HEK293 (cell line): ENCODE measurements at regions not wholly inside any gene's neighbourhood (a gene's known extent, or its start where the extent isn't known, plus 50 kb on each side); places are given as distances from the start of the nearest gene placed in this dataset.
A peak's percentile ranks its signal among the peaks of the same experiment; 100 is the strongest.

Experiments used
- CTCF ChIA-PET: fragments of 350-600 bp; formaldehyde crosslinking; extraction: SDS; loops from one replicate; lab custom pipeline; 2021; ENCODE audit warnings: antibody characterized with exemption; lab: Yijun Ruan, JAX
- POLR2A ChIA-PET: fragments of 300-600 bp; formaldehyde crosslinking; extraction: SDS; loops from one replicate; lab custom pipeline; 2020; ENCODE audit warnings: antibody characterized with exemption, inconsistent platforms; lab: Yijun Ruan, JAX
- H3K27ac ChIP-seq: fragments of 200-500 bp; sonication (Bioruptor generic); 2 replicates; pipeline ENCODE4 v1.5.1; 2014; ENCODE audit warnings: low read depth, low read length, control low read depth, inconsistent platforms; ENCODE audit errors: extremely low read depth
- H3K36me3 ChIP-seq, 2 experiments: fragments of 200-500 bp in 1 of 2; sonication (Bioruptor generic) in 1 of 2; 1 replicate in 1 of 2; 2 replicates in 1 of 2; pipeline ENCODE4 v1.5.1; 2014 to 2017; ENCODE audit warnings: inconsistent platforms in 2 of 2, low read length in 2 of 2; ENCODE audit not compliant: control insufficient read depth in 2 of 2, insufficient read depth in 1 of 2
- H3K4me1 ChIP-seq: fragments of 200-500 bp; sonication (Bioruptor generic); 2 replicates; pipeline ENCODE4 v1.5.1; 2014; ENCODE audit warnings: mild to moderate bottlenecking, low read length, inconsistent platforms; ENCODE audit not compliant: control insufficient read depth, insufficient read depth
- H3K4me3 ChIP-seq: 2 replicates; pipeline ENCODE4 v1.5.1; 2011; ENCODE audit warnings: low read depth, mild to moderate bottlenecking, control low read depth, low read length, moderate library complexity
- H3K9me3 ChIP-seq: fragments of 200-500 bp; sonication (Bioruptor generic); 2 replicates; pipeline ENCODE4 v1.5.1; 2014; ENCODE audit warnings: low read depth, low read length, inconsistent platforms; ENCODE audit not compliant: control insufficient read depth, insufficient read depth
- MZF1 ChIP-seq: fragments of 450-650 bp; formaldehyde crosslinking; IDR thresholded peaks from 2 replicates; pipeline ENCODE4 v1.5.1; 2017; ENCODE audit warnings: missing biosample characterization, missing genetic modification characterization, borderline replicate concordance
- PRDM1 ChIP-seq: fragments of 450-650 bp; formaldehyde crosslinking; IDR thresholded peaks from 2 replicates; pipeline ENCODE4; 2016; ENCODE audit warnings: missing biosample characterization, missing genetic modification characterization
- SCRT2 ChIP-seq: fragments of 450-650 bp; formaldehyde crosslinking; IDR thresholded peaks from 2 replicates; pipeline ENCODE4 v1.5.1; 2016; ENCODE audit warnings: missing biosample characterization, missing genetic modification characterization
- ZNF169 ChIP-seq: fragments of 450-650 bp; formaldehyde crosslinking; IDR thresholded peaks from 2 replicates; pipeline ENCODE4 v1.5.1; 2016; ENCODE audit warnings: missing biosample characterization, missing genetic modification characterization
- ZNF184 ChIP-seq: fragments of 450-650 bp; IDR thresholded peaks from 2 replicates; pipeline ENCODE4 v1.5.1; 2018; ENCODE audit warnings: missing biosample characterization, mild to moderate bottlenecking, missing genetic modification characterization
- ZNF19 ChIP-seq: fragments of 450-650 bp; formaldehyde crosslinking; IDR thresholded peaks from 2 replicates; pipeline ENCODE4; 2016; ENCODE audit warnings: missing biosample characterization, missing genetic modification characterization, low read depth
- ZNF221 ChIP-seq: fragments of 450-650 bp; formaldehyde crosslinking; IDR thresholded peaks from 2 replicates; pipeline ENCODE4 v1.5.1; 2017; ENCODE audit warnings: missing biosample characterization, missing genetic modification characterization, borderline replicate concordance
- ZNF239 ChIP-seq: fragments of 450-650 bp; formaldehyde crosslinking; IDR thresholded peaks from 2 replicates; pipeline ENCODE4 v1.5.1; 2016; ENCODE audit warnings: missing biosample characterization, missing genetic modification characterization
- ZNF488 ChIP-seq: fragments of 450-650 bp; formaldehyde crosslinking; IDR thresholded peaks from 2 replicates; pipeline ENCODE4 v1.5.1; 2016; ENCODE audit warnings: missing biosample characterization, missing genetic modification characterization
- ZNF514 ChIP-seq: fragments of 450-650 bp; formaldehyde crosslinking; IDR thresholded peaks from 2 replicates; pipeline ENCODE4 v1.5.1; 2016; ENCODE audit warnings: missing biosample characterization, missing genetic modification characterization
- ZNF555 ChIP-seq: fragments of 450-650 bp; formaldehyde crosslinking; conservative IDR thresholded peaks from 2 replicates; pipeline ENCODE4 v1.5.1; 2017; ENCODE audit warnings: missing biosample characterization, mild to moderate bottlenecking, missing genetic modification characterization, inconsistent platforms
- ZNF596 ChIP-seq: fragments of 450-650 bp; IDR thresholded peaks from 2 replicates; pipeline ENCODE4 v1.5.0; 2018; ENCODE audit warnings: missing biosample characterization, mild to moderate bottlenecking, missing genetic modification characterization, moderate library complexity
- ZNF600 ChIP-seq: fragments of 450-650 bp; formaldehyde crosslinking; IDR thresholded peaks from 2 replicates; pipeline ENCODE4 v1.5.1; 2016; ENCODE audit warnings: missing biosample characterization, missing genetic modification characterization
- ZNF654 ChIP-seq: fragments of 450-650 bp; formaldehyde crosslinking; IDR thresholded peaks from 2 replicates; pipeline ENCODE4 v1.5.1; 2016; ENCODE audit warnings: low read depth, missing biosample characterization, missing genetic modification characterization
- ZNF664 ChIP-seq: fragments of 450-650 bp; formaldehyde crosslinking; IDR thresholded peaks from 2 replicates; pipeline ENCODE4 v1.5.1; 2016; ENCODE audit warnings: missing biosample characterization, missing genetic modification characterization
- ZNF677 ChIP-seq: fragments of 450-650 bp; IDR thresholded peaks from 2 replicates; pipeline ENCODE4 v1.5.0; 2018; ENCODE audit warnings: missing biosample characterization, mild to moderate bottlenecking, missing genetic modification characterization, moderate library complexity
- ZNF704 ChIP-seq: fragments of 450-650 bp; formaldehyde crosslinking; IDR thresholded peaks from 2 replicates; pipeline ENCODE4 v1.5.1; 2016; ENCODE audit warnings: missing biosample characterization, missing genetic modification characterization
- ZNF837 ChIP-seq: fragments of 450-650 bp; formaldehyde crosslinking; IDR thresholded peaks from 2 replicates; pipeline ENCODE4 v1.5.1; 2016; ENCODE audit warnings: missing biosample characterization, missing genetic modification characterization
- ZNF843 ChIP-seq: fragments of 450-650 bp; formaldehyde crosslinking; IDR thresholded peaks from 2 replicates; pipeline ENCODE4 v1.5.1; 2016; ENCODE audit warnings: missing biosample characterization, missing genetic modification characterization

- CTCF ChIA-PET, result interaction anchor here (0.7 to 10.7 kb wide), 9 partner anchors 11 to 180 kb away, joined by 3 to 103 read pairs (median 4); partner anchors contain the start of gene NOG
- H3K27ac ChIP-seq, result no peak overlapping the region
Measured at GRCh38 chr17:56679115-56679776, 85.7 kb downstream of the NOG start.

GRCh38 chr17:56679777-56680422 lies 86.4 kb downstream of the NOG start:
- H3K4me1 ChIP-seq, result no peaks in the 10 kb centered on the region
- POLR2A ChIA-PET, result interaction anchor here (0.8 kb wide), 1 partner anchor 19 kb away, joined by 4 read pairs; no protein-coding TSS in a partner anchor
- CTCF ChIA-PET, result interaction anchor here (0.5 to 10.7 kb wide), 12 partner anchors 11 to 283 kb away, joined by 3 to 103 read pairs (median 4); no protein-coding TSS in a partner anchor
- H3K9me3 ChIP-seq, result no peaks in the 10 kb centered on the region
- no peak overlapping the region for H3K27ac ChIP-seq
- H3K36me3 ChIP-seq, result no peaks in the 10 kb centered on the region
- no peak overlapping the region for H3K4me3 ChIP-seq
- TF ChIP-seq SCRT2 (0 out of 2 replicates have a peak, but pooled peaks have one; percentile 38), ZNF221 (no peak)

More at GRCh38 chr17:56679115-56679776, 85.7 kb downstream of the NOG start:
- no peak for TF ChIP-seq ZNF600 (tag by site-specific recombination)
- TF ChIP-seq ZNF654, result peak; percentile 47
- TF ChIP-seq ZNF514, result no peak
- peak; percentile 74 for TF ChIP-seq PRDM1 (tag by site-specific recombination)
- TF ChIP-seq, all 188 proteins: peak for 2
- H3K9me3 ChIP-seq, result no peaks in the 10 kb centered on the region
- no peaks in the 10 kb centered on the region for H3K36me3 ChIP-seq
- no peaks in the 10 kb centered on the region for H3K4me1 ChIP-seq
- POLR2A ChIA-PET, result no interaction called here
- no peak overlapping the region for H3K4me3 ChIP-seq

GRCh38 chr17:56680676-56681075 lies 87.2 kb downstream of the NOG start:
- CTCF ChIA-PET, result interaction anchor here (0.6 to 10.7 kb wide), 9 partner anchors 13 to 283 kb away, joined by 3 to 103 read pairs (median 4); no protein-coding TSS in a partner anchor
- Histone ChIP-seq H3K4me1 (no peaks in the 10 kb centered on the region), H3K4me3 (no peak overlapping the region), H3K9me3 (no peaks in the 10 kb centered on the region), H3K36me3 (no peaks in the 10 kb centered on the region), H3K27ac (no peak overlapping the region)
- POLR2A ChIA-PET, result interaction anchor here (0.6 to 0.8 kb wide), 2 partner anchors 18 to 28 kb away, joined by 4 read pairs; no protein-coding TSS in a partner anchor
- no peak for TF ChIP-seq ZNF704
- TF ChIP-seq ZNF488 (tag by site-specific recombination), result no peak
- TF ChIP-seq ZNF555 (tag by site-specific recombination), result no peak

- no peaks in the 10 kb centered on the region for H3K4me1 ChIP-seq
- H3K36me3 ChIP-seq, result no peaks in the 10 kb centered on the region
- H3K4me3 ChIP-seq, result no peak overlapping the region
- H3K27ac ChIP-seq, result no peak overlapping the region
- H3K9me3 ChIP-seq, result no peaks in the 10 kb centered on the region
- ChIA-PET CTCF (interaction anchor here (0.6 to 10.7 kb wide), 5 partner anchors 18 to 182 kb away, joined by 3 to 103 read pairs (median 3); no protein-coding TSS in a partner anchor), POLR2A (interaction anchor here (0.7 to 1.1 kb wide), 2 partner anchors 18 to 89 kb away, joined by 7 read pairs; no protein-coding TSS in a partner anchor)
- TF ChIP-seq MZF1, result no peak
- TF ChIP-seq ZNF239 (tag by site-specific recombination), result no peak
- TF ChIP-seq ZNF184, result no peak
- TF ChIP-seq ZNF837 (tag by site-specific recombination), result no peak
- TF ChIP-seq SCRT2, result no peak
- no peak for TF ChIP-seq ZNF664 (tag by site-specific recombination)
- no peak for TF ChIP-seq ZNF19
- TF ChIP-seq ZNF677, result no peak
- no peak for TF ChIP-seq ZNF843 (tag by site-specific recombination)
- TF ChIP-seq ZNF169, result no peak
- TF ChIP-seq ZNF596, result no peak
Measured at GRCh38 chr17:56681561-56682266, 88.2 kb downstream of the NOG start.
